ENCODE measurements at regions not wholly inside any gene's neighbourhood (a gene's known extent, or its start where the extent isn't known, plus 50 kb on each side); places are given as distances from the start of the nearest gene placed in this dataset.

GRCh38 chr4:137267024-137267423, 265.3 kb downstream of the PCDH18 start:
- Histone ChIP-seq H3K27me3 (ENCODE audit: insufficient read depth, poor library complexity, severe bottlenecking) (no peaks in the 10 kb centered on the region), H3K4me3 (replicated peaks; ENCODE audit: insufficient read depth, low read length) (no peak overlapping the region), H3K27ac (replicated peaks) (no peak overlapping the region)
- DNase-seq (ENCODE audit: low read depth in 1 of 2, low spot score in 1 of 2): no peak
- TF ChIP-seq CTCF (IDR thresholded peaks at IDR 0.05; ENCODE audit: insufficient read depth, low read length): no peak
- no peak for TF ChIP-seq REST (IDR thresholded peaks at IDR 0.05; ENCODE audit: insufficient replicate concordance, low read depth)
- TF ChIP-seq SPI1 (IDR thresholded peaks at IDR 0.05; ENCODE audit: borderline replicate concordance, low read depth): no peak
- TF ChIP-seq POLR2AphosphoS5 (IDR thresholded peaks at IDR 0.05; ENCODE audit: low read depth): no peak
- no peak for TF ChIP-seq GABPA (IDR thresholded peaks at IDR 0.05; ENCODE audit: low read depth)

- H3K27ac ChIP-seq (replicated peaks): no peak overlapping the region
- TF ChIP-seq GABPA (IDR thresholded peaks at IDR 0.05; ENCODE audit: low read depth) (no peak), REST (IDR thresholded peaks at IDR 0.05; ENCODE audit: insufficient replicate concordance, low read depth) (no peak), POLR2AphosphoS5 (IDR thresholded peaks at IDR 0.05; ENCODE audit: low read depth) (no peak), CTCF (IDR thresholded peaks at IDR 0.05; ENCODE audit: insufficient read depth, low read length) (no peak), SPI1 (IDR thresholded peaks at IDR 0.05; ENCODE audit: borderline replicate concordance, low read depth) (no peak)
- H3K27me3 ChIP-seq (ENCODE audit: insufficient read depth, poor library complexity, severe bottlenecking): no peaks in the 10 kb centered on the region
- DNase-seq (ENCODE audit: low read depth in 1 of 2, low spot score in 1 of 2): no peak
- H3K4me3 ChIP-seq (replicated peaks; ENCODE audit: insufficient read depth, low read length): no peak overlapping the region
Observed at GRCh38 chr4:137266511-137266910, 265.8 kb downstream of the PCDH18 start.

GRCh38 chr4:137263206-137263605, 269.1 kb downstream of the PCDH18 start:
- DNase-seq (ENCODE audit: low read depth in 1 of 2, low spot score in 1 of 2): no peak
- H3K27ac ChIP-seq (replicated peaks): no peak overlapping the region
- H3K4me3 ChIP-seq (replicated peaks; ENCODE audit: insufficient read depth, low read length): no peak overlapping the region
- no peaks in the 10 kb centered on the region for H3K27me3 ChIP-seq (ENCODE audit: insufficient read depth, poor library complexity, severe bottlenecking)
- TF ChIP-seq POLR2AphosphoS5 (IDR thresholded peaks at IDR 0.05; ENCODE audit: low read depth): no peak
- TF ChIP-seq CTCF (IDR thresholded peaks at IDR 0.05; ENCODE audit: insufficient read depth, low read length): no peak
- no peak for TF ChIP-seq GABPA (IDR thresholded peaks at IDR 0.05; ENCODE audit: low read depth)
- no peak for TF ChIP-seq REST (IDR thresholded peaks at IDR 0.05; ENCODE audit: insufficient replicate concordance, low read depth)
- TF ChIP-seq SPI1 (IDR thresholded peaks at IDR 0.05; ENCODE audit: borderline replicate concordance, low read depth): no peak

Data from HL-60 (cell line).